ENCODE measurements at regions not wholly inside any gene's neighbourhood (a gene's known extent, or its start where the extent isn't known, plus 50 kb on each side); places are given as distances from the start of the nearest gene placed in this dataset.

- no peak for DNase-seq (ENCODE audit: low read depth, low spot score)
- H3K4me3 ChIP-seq (ENCODE audit: low read length) = no peak overlapping the region
These were observed 60.3 kb upstream of the KRR1 start for GRCh38 chr12:75571656-75572205.

- no peak for DNase-seq (ENCODE audit: low read depth, low spot score)
- H3K4me3 ChIP-seq (ENCODE audit: low read length) = no peak overlapping the region
These were observed 59.8 kb upstream of the KRR1 start for GRCh38 chr12:75571204-75571603.

GRCh38 chr12:75568801-75569200 is 57.4 kb upstream of the KRR1 start:
- H3K4me3 ChIP-seq (ENCODE audit: low read length) = no peak overlapping the region
- DNase-seq (ENCODE audit: low read depth, low spot score) = no peak

GRCh38 chr12:75568393-75568792 is 57.0 kb upstream of the KRR1 start:
- no peak overlapping the region for H3K4me3 ChIP-seq (ENCODE audit: low read length)
- no peak for DNase-seq (ENCODE audit: low read depth, low spot score)

GRCh38 chr12:75565795-75566194 is 54.4 kb upstream of the KRR1 start:
- no peak for DNase-seq (ENCODE audit: low read depth, low spot score)
- H3K4me3 ChIP-seq (ENCODE audit: low read length) = no peak overlapping the region

- no peak for DNase-seq (ENCODE audit: low read depth, low spot score)
- H3K4me3 ChIP-seq (ENCODE audit: low read length) = no peak overlapping the region
These were observed 53.4 kb upstream of the KRR1 start for GRCh38 chr12:75564852-75565251.

GRCh38 chr12:75564398-75564797 is 53.0 kb upstream of the KRR1 start:
- no peak overlapping the region for H3K4me3 ChIP-seq (ENCODE audit: low read length)
- DNase-seq (ENCODE audit: low read depth, low spot score) = no peak

GRCh38 chr12:75563351-75563750 is 51.9 kb upstream of the KRR1 start:
- no peak overlapping the region for H3K4me3 ChIP-seq (ENCODE audit: low read length)
- no peak for DNase-seq (ENCODE audit: low read depth, low spot score)

GRCh38 chr12:75561921-75562320 is 50.5 kb upstream of the KRR1 start:
- DNase-seq (ENCODE audit: low read depth, low spot score) = no peak
- H3K4me3 ChIP-seq (ENCODE audit: low read length) = no peak overlapping the region
